GM12873 (cell line): ENCODE measurements at regions not wholly inside any gene's neighbourhood (a gene's known extent, or its start where the extent isn't known, plus 50 kb on each side); places are given as distances from the start of the nearest gene placed in this dataset.

ENCODE experiments used
- CTCF ChIP-seq: IDR thresholded peaks from 2 replicates; pipeline ENCODE4 v1.5.1; 2012; ENCODE audit warnings: low read depth, mild to moderate bottlenecking, moderate library complexity, low read length, control low read depth; ENCODE audit not compliant: insufficient read depth; ENCODE audit errors: missing control alignments

GRCh38 chr9:108423433-108423832 is 432.4 kb downstream of the ACTL7B start:
- no peak for TF ChIP-seq CTCF

GRCh38 chr9:108419379-108419778 is 436.4 kb downstream of the ACTL7B start:
- no peak for TF ChIP-seq CTCF

GRCh38 chr9:108417726-108418125 is 438.1 kb downstream of the ACTL7B start:
- TF ChIP-seq CTCF = no peak

GRCh38 chr9:108417312-108417711 is 438.5 kb downstream of the ACTL7B start:
- no peak for TF ChIP-seq CTCF

- TF ChIP-seq CTCF = no peak
Measured at GRCh38 chr9:108416324-108416723, 439.5 kb downstream of the ACTL7B start.

GRCh38 chr9:108413809-108414208 is 442.0 kb downstream of the ACTL7B start:
- TF ChIP-seq CTCF = no peak

GRCh38 chr9:108412755-108413154 is 443.0 kb downstream of the ACTL7B start:
- TF ChIP-seq CTCF = peak; percentile 16
